ENCODE measurements at regions not wholly inside any gene's neighbourhood (a gene's known extent, or its start where the extent isn't known, plus 50 kb on each side); places are given as distances from the start of the nearest gene placed in this dataset.

GRCh38 chr7:85703251-85704010 is 516.6 kb upstream of the SEMA3D start:
- TF ChIP-seq POLR2AphosphoS5 (IDR thresholded peaks at IDR 0.05; ENCODE audit: borderline replicate concordance, low read depth, low read length) (no peak), EZH2 (IDR thresholded peaks at IDR 0.05) (no peak), FOXP2 (optimal IDR thresholded peaks at IDR 0.05; ENCODE audit: control extremely low read depth, extremely low read length, insufficient read depth) (no peak)

Measured in SK-N-MC (cell line).